ENCODE measurements at regions not wholly inside any gene's neighbourhood (a gene's known extent, or its start where the extent isn't known, plus 50 kb on each side); places are given as distances from the start of the nearest gene placed in this dataset.

- Histone ChIP-seq H3K4ac (replicated peaks; ENCODE audit: insufficient read length, low read depth, low read length) (no peak overlapping the region), H3K23ac (ENCODE audit: insufficient read length) (no peak overlapping the region), H2BK120ac (replicated peaks; ENCODE audit: low read depth, low read length) (no peak overlapping the region), H2BK15ac (ENCODE audit: low read length) (no peak overlapping the region), H3K79me1 (ENCODE audit: low read depth, low read length) (no peaks in the 10 kb centered on the region), H3K9me3 (ENCODE audit: insufficient read depth in 2 of 2, low read depth in 1 of 2, low read length in 1 of 2) (0 out of 4 replicates have a peak, but pooled peaks cover 0 to 1% of the 10 kb centered on the region in 2 experiments), H2BK5ac (ENCODE audit: low read depth, low read length) (no peak overlapping the region), H3K4me1 (replicated peaks in 1 of 4; ENCODE audit: control insufficient read depth in 3 of 4, insufficient read depth in 4 of 4, low read length in 3 of 4) (peaks cover 0 to 12% (median 5%) of the 10 kb centered on the region in 4 experiments; a peak in 4 of 7 replicates), H2BK12ac (ENCODE audit: low read depth, low read length) (no peak overlapping the region), H2BK20ac (ENCODE audit: low read length) (no peak overlapping the region), H3K23me2 (ENCODE audit: low read depth, low read length) (no peaks in the 10 kb centered on the region), H3K9ac (replicated peaks in 1 of 4; ENCODE audit: extremely low read depth in 1 of 4, low read depth in 3 of 4, low read length in 3 of 4) (no peak overlapping the region), H3K79me2 (ENCODE audit: control insufficient read depth in 1 of 2, insufficient read depth in 2 of 2, low read length in 2 of 2) (no peaks in the 10 kb centered on the region), H3K56ac (replicated peaks; ENCODE audit: insufficient read length, low read depth, low read length) (no peak overlapping the region), H3K27ac (ENCODE audit: low read depth, low read length) (no peak overlapping the region; the same call in 1 of the 2 replicates), H2AFZ (ENCODE audit: low read length) (no peak overlapping the region), H3K18ac (ENCODE audit: extremely low read depth, low read length) (no peak overlapping the region), H3K4me3 (ENCODE audit: extremely low read depth in 1 of 4, insufficient read depth in 2 of 4, low read depth in 3 of 4, low read length in 4 of 4) (no peak overlapping the region), H3K14ac (ENCODE audit: insufficient read length) (no peak overlapping the region), H3K27me3 (replicated peaks in 1 of 4; ENCODE audit: control insufficient read depth in 3 of 4, extremely low read depth in 1 of 4, insufficient read depth in 3 of 4, low read length in 3 of 4) (no peaks in the 10 kb centered on the region), H4K20me1 (replicated peaks in 1 of 2; ENCODE audit: control insufficient read depth in 1 of 2, insufficient read depth in 2 of 2, low read length in 2 of 2) (no peaks in the 10 kb centered on the region), H3K36me3 (ENCODE audit: control insufficient read depth in 2 of 4, insufficient read depth in 4 of 4, low read length in 3 of 4) (no peaks in the 10 kb centered on the region), H3K4me2 (ENCODE audit: insufficient read depth in 1 of 2, low read depth in 2 of 2, low read length in 2 of 2) (peak overlapping the region; percentile 17 to 22; a peak in 1 of 4 replicates), H4K8ac (ENCODE audit: extremely low read depth, insufficient read depth, low read length) (no peak overlapping the region), H2AK5ac (ENCODE audit: low read depth, low read length) (no peak overlapping the region), H4K5ac (ENCODE audit: insufficient read length, low read depth, low read length) (no peak overlapping the region), H4K91ac (replicated peaks; ENCODE audit: insufficient read length, low read length) (no peak overlapping the region)
- ChIA-PET CTCF (ENCODE audit: partially characterized antibody) (interaction anchor here (0.5 kb wide), 1 partner anchor 16 kb away, joined by 4 read pairs; no protein-coding TSS in a partner anchor), POLR2A (ENCODE audit: partially characterized antibody) (interaction anchor here (0.7 kb wide), 1 partner anchor 92 kb away, joined by 3 read pairs; no protein-coding TSS in a partner anchor)
- WGBS, 2 experiments (ENCODE audit: extremely low coverage in 1 of 2, insufficient coverage in 1 of 2, insufficient read length in 1 of 2, insufficient replicate concordance in 2 of 2, low coverage in 1 of 2, low lambda C conversion rate in 2 of 2, missing lambda C conversion rate in 1 of 2) = 91% methylated on average over 4 of the region's 4 CpGs; no CpG with 5 or more reads in 1 of the 2 experiments
- DNase-seq (ENCODE audit: low read depth in 1 of 2, low spot score in 2 of 2) (no peak), FAIRE-seq (peak; percentile 45)
- TF ChIP-seq CBX5 (IDR thresholded peaks at IDR 0.05; ENCODE audit: low read depth, low read length) = no peak
- no peak for TF ChIP-seq EP300 (IDR thresholded peaks at IDR 0.05; ENCODE audit: borderline replicate concordance in 1 of 2, low read depth in 2 of 2, low read length in 2 of 2)
- TF ChIP-seq CTBP2 (IDR thresholded peaks at IDR 0.05; ENCODE audit: borderline replicate concordance, insufficient read depth, insufficient read length, low read length) = no peak
- no peak for TF ChIP-seq POLR2AphosphoS5 (IDR thresholded peaks at IDR 0.05; ENCODE audit: low read depth, low read length)
- TF ChIP-seq CEBPB (IDR thresholded peaks at IDR 0.05; ENCODE audit: low read depth, low read length) = no peak
- no peak for TF ChIP-seq MAFK (IDR thresholded peaks at IDR 0.05; ENCODE audit: low read depth, low read length)
Measured at GRCh38 chr18:6661692-6662415, 67.7 kb upstream of the ARHGAP28 start.
